IMR-90 (cell line): ENCODE measurements at regions not wholly inside any gene's neighbourhood (a gene's known extent, or its start where the extent isn't known, plus 50 kb on each side); places are given as distances from the start of the nearest gene placed in this dataset.

Experiments
- ATAC-seq: fragments of 200-7000 bp; cut with Tn5 transposase; 2 replicates; pipeline ENCODE4 v1.9.1; 2020; ENCODE audit warnings: low read depth, mild to moderate bottlenecking, moderate library complexity
- BruUV-seq: library from RNA; stranded (reverse); fragments of 400-500 nt; replicated peaks from 2 replicates; lab custom pipeline; 2021; lab: Mats Ljungman, UMichigan
- CTCF ChIA-PET: fragments of 300-600 bp; formaldehyde crosslinking; extraction: SDS; loops from one replicate; lab custom pipeline; 2021; ENCODE audit warnings: antibody characterized with exemption; lab: Yijun Ruan, JAX
- POLR2A ChIA-PET: fragments of 300-600 bp; sonication (Branson Sonifier 250); formaldehyde crosslinking; loops from one replicate; lab custom pipeline; 2022; ENCODE audit warnings: antibody characterized with exemption; ENCODE audit not compliant: unreplicated experiment; lab: Charles Lee
- DNase-seq: peaks from one replicate; pipeline ENCODE4 v3.0.0; 2013
- H2AFZ ChIP-seq: replicated peaks from 2 replicates; pipeline ENCODE3; 2013; ENCODE audit warnings: low read length, mild to moderate bottlenecking; ENCODE audit not compliant: poor library complexity
- H2AK5ac ChIP-seq: 2 replicates; pipeline ENCODE4 v1.6.1; 2013; ENCODE audit warnings: low read depth, low read length, inconsistent platforms
- H2AK9ac ChIP-seq: replicated peaks from 2 replicates; pipeline ENCODE3; 2013; ENCODE audit warnings: mild to moderate bottlenecking, low read depth, low read length, moderate library complexity; ENCODE audit not compliant: poor library complexity
- H2BK120ac ChIP-seq: 2 replicates; pipeline ENCODE4 v1.6.1; 2013; ENCODE audit warnings: low read depth, low read length, inconsistent platforms
- H2BK15ac ChIP-seq: 3 replicates; pipeline ENCODE4 v1.6.1; 2013; ENCODE audit warnings: low read depth, low read length, inconsistent platforms
- H2BK20ac ChIP-seq: 2 replicates; pipeline ENCODE4 v1.6.1; 2013; ENCODE audit warnings: low read depth, mild to moderate bottlenecking, inconsistent platforms, low read length, moderate library complexity
- H2BK5ac ChIP-seq: 2 replicates; pipeline ENCODE4 v1.6.1; 2013; ENCODE audit warnings: mild to moderate bottlenecking, low read depth, low read length, inconsistent platforms; ENCODE audit not compliant: poor library complexity, severe bottlenecking
- H3K14ac ChIP-seq: replicated peaks from 2 replicates; pipeline ENCODE4 v1.6.1; 2013; ENCODE audit warnings: low read depth, low read length, inconsistent platforms
- H3K18ac ChIP-seq: 2 replicates; pipeline ENCODE4 v1.6.1; 2013; ENCODE audit warnings: low read depth, low read length, control low read depth
- H3K23ac ChIP-seq: 2 replicates; pipeline ENCODE4 v1.6.1; 2013; ENCODE audit warnings: low read depth, low read length, inconsistent platforms
- H3K27ac ChIP-seq: 2 replicates; pipeline ENCODE4 v1.5.1; 2013; ENCODE audit warnings: mild to moderate bottlenecking, control low read depth, low read length; ENCODE audit not compliant: insufficient read depth
- H3K27me3 ChIP-seq: 2 replicates; pipeline ENCODE4 v1.6.1; 2013; ENCODE audit warnings: low read length; ENCODE audit not compliant: control insufficient read depth, insufficient read depth
- H3K36me3 ChIP-seq: 2 replicates; pipeline ENCODE4 v1.6.1; 2013; ENCODE audit warnings: low read length, mixed read lengths; ENCODE audit not compliant: control insufficient read depth, insufficient read depth
- H3K4ac ChIP-seq: 2 replicates; pipeline ENCODE4 v1.6.1; 2013; ENCODE audit warnings: low read depth, low read length, inconsistent platforms
- H3K4me1 ChIP-seq: 2 replicates; pipeline ENCODE4 v1.6.1; 2013; ENCODE audit warnings: low read length, mixed read lengths; ENCODE audit not compliant: control insufficient read depth, insufficient read depth
- H3K4me2 ChIP-seq: 2 replicates; pipeline ENCODE4 v1.6.1; 2013; ENCODE audit warnings: low read depth, mild to moderate bottlenecking, control low read depth, low read length, moderate library complexity
- H3K4me3 ChIP-seq: 2 replicates; pipeline ENCODE4 v1.5.1; 2013; ENCODE audit warnings: low read depth, mild to moderate bottlenecking, control low read depth, low read length, moderate library complexity; ENCODE audit not compliant: insufficient read depth
- H3K56ac ChIP-seq: 2 replicates; pipeline ENCODE4 v1.6.1; 2013; ENCODE audit warnings: low read length, inconsistent platforms; ENCODE audit not compliant: insufficient read depth; ENCODE audit errors: extremely low read depth
- H3K79me1 ChIP-seq, 2 experiments: 2 replicates each; pipeline ENCODE4 v1.6.1; 2013; ENCODE audit warnings: low read length in 2 of 2, inconsistent platforms in 1 of 2, low read depth in 1 of 2
- H3K9ac ChIP-seq: 2 replicates; pipeline ENCODE4 v1.6.1; 2013; ENCODE audit warnings: low read depth, low read length, control low read depth
- H3K9me1 ChIP-seq: 2 replicates; pipeline ENCODE4 v1.6.1; 2013; ENCODE audit warnings: low read length, inconsistent platforms; ENCODE audit not compliant: insufficient read depth
- H3K9me3 ChIP-seq: 2 replicates; pipeline ENCODE4 v1.6.1; 2013; ENCODE audit warnings: low read length; ENCODE audit not compliant: control insufficient read depth, insufficient read depth
- H4K20me1 ChIP-seq: 2 replicates; pipeline ENCODE4 v1.6.1; 2013; ENCODE audit warnings: low read length, inconsistent platforms; ENCODE audit not compliant: insufficient read depth
- H4K5ac ChIP-seq: 2 replicates; pipeline ENCODE4 v1.6.1; 2013; ENCODE audit warnings: mild to moderate bottlenecking, low read depth, low read length, control low read depth
- H4K8ac ChIP-seq, 2 experiments: 2 replicates each; pipeline ENCODE4 v1.6.1; 2013; ENCODE audit warnings: low read depth in 2 of 2, low read length in 2 of 2, control low read depth in 1 of 2, inconsistent platforms in 1 of 2
- H4K91ac ChIP-seq: 2 replicates; pipeline ENCODE4 v1.6.1; 2013; ENCODE audit warnings: low read depth, low read length, inconsistent platforms; ENCODE audit not compliant: insufficient read depth
- BHLHE40 ChIP-seq: fragments of 150-350 bp; IDR thresholded peaks from 2 replicates; pipeline ENCODE4 v1.6.1; 2016; ENCODE audit warnings: mild to moderate bottlenecking, low read depth, low read length
- POLR2A ChIP-seq: IDR thresholded peaks from 2 replicates; pipeline ENCODE4 v1.6.1; 2012; ENCODE audit warnings: mild to moderate bottlenecking, low read depth, low read length
- RCOR1 ChIP-seq: IDR thresholded peaks from 2 replicates; pipeline ENCODE4 v1.6.1; 2012; ENCODE audit warnings: mild to moderate bottlenecking, low read length, improper control_type of control experiment; ENCODE audit not compliant: insufficient replicate concordance
- RFX5 ChIP-seq: IDR thresholded peaks from 2 replicates; pipeline ENCODE4 v1.8.0; 2012; ENCODE audit warnings: low read depth, mild to moderate bottlenecking, low read length, moderate library complexity
- WGBS, 2 experiments: methylation state at CpG; one replicate each; pipeline versions ENCODE4 v1.1.5 to v1.1.7; 2013; ENCODE audit warnings: missing lambda C conversion rate in 2 of 2; ENCODE audit not compliant: insufficient read length in 1 of 2; ENCODE audit errors: extremely low coverage in 2 of 2; 5-methylcytosine and 5-hydroxymethylcytosine counted together
- dilution Hi-C: fragments of 300-500 bp; cut with HindIII; formaldehyde crosslinking; loops from one replicate; pipeline ENCODE4 v1.14.3; 2018; ENCODE audit warnings: low sequenced_read_pairs; ENCODE audit not compliant: unreplicated experiment
- in situ Hi-C: fragments of 300-500 bp; cut with MboI; formaldehyde crosslinking; loops from 3 replicates; pipeline ENCODE4 v1.14.3; 2019; ENCODE audit warnings: low sequenced_read_pairs, inconsistent platforms, mixed read lengths
- intact Hi-C: fragments of 100-400 bp; cut with micrococcal nuclease; formaldehyde crosslinking; loops from 2 replicates; pipeline ENCODE4 v1.10.0; 2022

DNA sequence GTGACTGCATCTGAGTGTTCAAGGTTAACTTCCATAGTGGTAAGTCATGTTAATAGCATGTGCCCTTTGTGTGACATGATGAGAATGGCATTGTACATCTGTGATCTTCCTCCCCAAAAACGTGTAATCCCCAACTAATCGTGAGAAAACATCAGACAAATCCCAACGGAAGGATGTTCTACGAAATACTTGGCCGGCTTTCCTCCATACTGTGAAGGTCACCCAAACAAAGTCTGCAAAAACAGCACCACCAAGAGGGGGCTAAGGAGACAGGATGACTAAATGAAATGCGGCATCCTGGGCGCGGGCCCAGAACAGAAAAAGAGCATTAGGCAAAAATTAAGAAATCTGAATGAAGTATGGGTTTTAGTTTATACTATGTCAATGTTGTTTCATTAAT, 81.8 kb downstream of the MED10 start:
- H3K18ac ChIP-seq, result no peak overlapping the region
- H3K9me1 ChIP-seq, result no peaks in the 10 kb centered on the region
- H4K8ac ChIP-seq, result no peak overlapping the region
- H2AK9ac ChIP-seq, result no peak overlapping the region
- DNase-seq (no peak), ATAC-seq (no peak)
- no peaks in the 10 kb centered on the region for H3K36me3 ChIP-seq
- H2AFZ ChIP-seq, result no peak overlapping the region
- no peak overlapping the region for H2BK120ac ChIP-seq
- no peak overlapping the region for H2BK5ac ChIP-seq
- no peaks in the 10 kb centered on the region for H3K9me3 ChIP-seq
- no peak overlapping the region for H3K4me2 ChIP-seq
- H3K14ac ChIP-seq, result no peak overlapping the region
- H4K5ac ChIP-seq, result no peak overlapping the region
- no peaks in the 10 kb centered on the region for H3K27me3 ChIP-seq
- no peaks in the 10 kb centered on the region for H4K20me1 ChIP-seq
- H4K91ac ChIP-seq, result no peak overlapping the region
- ChIA-PET POLR2A (no interaction called here), CTCF (interaction anchor here (0.6 kb wide), 1 partner anchor 16 kb away, joined by 3 read pairs; no protein-coding TSS in a partner anchor)
- H3K9ac ChIP-seq, result no peak overlapping the region
- no peak overlapping the region for H2BK15ac ChIP-seq
- BruUV-seq, result no TSS peak
- intact Hi-C loops (no loop called here), in situ Hi-C loops (no loop called here), dilution Hi-C loops (no loop called here)
- WGBS, 2 experiments, result no CpG with 5 or more reads among the region's 8 CpGs
- no peak overlapping the region for H3K23ac ChIP-seq
- H2AK5ac ChIP-seq, result no peak overlapping the region
- H3K27ac ChIP-seq, result no peak overlapping the region
- TF ChIP-seq POLR2A (no peak), BHLHE40 (no peak), RFX5 (no peak), RCOR1 (no peak)
- H3K56ac ChIP-seq, result no peak overlapping the region
- H3K4ac ChIP-seq, result no peak overlapping the region
- H3K79me1 ChIP-seq, result no peaks in the 10 kb centered on the region
- H3K4me3 ChIP-seq, result no peak overlapping the region
- no peak overlapping the region for H2BK20ac ChIP-seq
- no peaks in the 10 kb centered on the region for H3K4me1 ChIP-seq
